GM23338 (cell line): ENCODE measurements at regions not wholly inside any gene's neighbourhood (a gene's known extent, or its start where the extent isn't known, plus 50 kb on each side); places are given as distances from the start of the nearest gene placed in this dataset.

Source experiments
- ATAC-seq: fragments of 200-7000 bp; cut with Tn5 transposase; 3 replicates; pipeline ENCODE4 v1.9.1; 2020
- DNase-seq: peaks from one replicate; pipeline ENCODE4 v3.0.0-alpha.2; 2015; ENCODE audit warnings: low spot score
- H2AFZ ChIP-seq: fragments of 200-600 bp; sonication (generic); 2 replicates; pipeline ENCODE4 v1.8.0; 2016; ENCODE audit warnings: antibody characterized with exemption, mild to moderate bottlenecking, moderate library complexity
- H3F3A ChIP-seq: fragments of 200-600 bp; sonication (generic); replicated peaks from 2 replicates; pipeline ENCODE4 v1.8.0; 2017; ENCODE audit warnings: antibody characterized with exemption, mixed run types, low read depth
- H3K27ac ChIP-seq: fragments of 200-600 bp; sonication (generic); 2 replicates; pipeline ENCODE4 v1.6.1; 2016; ENCODE audit warnings: low read depth
- H3K27me3 ChIP-seq: fragments of 200-600 bp; sonication (generic); 2 replicates; pipeline ENCODE4 v1.8.0; 2016; ENCODE audit warnings: mild to moderate bottlenecking, mixed run types, moderate library complexity; ENCODE audit not compliant: insufficient read depth
- H3K36me3 ChIP-seq: fragments of 200-600 bp; sonication (generic); 2 replicates; pipeline ENCODE4 v1.8.0; 2016; ENCODE audit warnings: mild to moderate bottlenecking; ENCODE audit not compliant: insufficient read depth
- H3K4me1 ChIP-seq: fragments of 200-600 bp; sonication (generic); 2 replicates; pipeline ENCODE4 v1.8.0; 2016; ENCODE audit warnings: mild to moderate bottlenecking, moderate library complexity; ENCODE audit not compliant: insufficient read depth
- H3K4me2 ChIP-seq: fragments of 200-600 bp; sonication (generic); 2 replicates; pipeline ENCODE4 v1.7.1; 2017; ENCODE audit warnings: mixed run types
- H3K4me3 ChIP-seq: fragments of 200-600 bp; sonication (generic); 2 replicates; pipeline ENCODE4 v1.6.1; 2016; ENCODE audit warnings: mixed run types
- H3K79me2 ChIP-seq: fragments of 200-600 bp; sonication (generic); replicated peaks from 2 replicates; pipeline ENCODE4 v1.8.0; 2017; ENCODE audit warnings: mild to moderate bottlenecking; ENCODE audit not compliant: insufficient read depth
- H3K9me2 ChIP-seq: fragments of 200-600 bp; sonication (generic); 2 replicates; pipeline ENCODE4 v1.8.0; 2017; ENCODE audit not compliant: insufficient read depth
- H4K20me1 ChIP-seq: fragments of 200-600 bp; sonication (generic); replicated peaks from 2 replicates; pipeline ENCODE4 v1.8.0; 2017; ENCODE audit warnings: mild to moderate bottlenecking; ENCODE audit not compliant: insufficient read depth
- H3K27ac Mint-ChIP-seq: 2 replicates; pipeline ENCODE4 v1.8.0; 2020; ENCODE audit warnings: inconsistent platforms, mild to moderate bottlenecking, moderate library complexity, mixed read lengths
- H3K27me3 Mint-ChIP-seq: 3 replicates; pipeline ENCODE4 v1.8.0; 2022; ENCODE audit warnings: low read depth, mild to moderate bottlenecking, moderate library complexity, mixed read lengths, inconsistent platforms; ENCODE audit not compliant: insufficient read depth, poor library complexity
- H3K36me3 Mint-ChIP-seq: 3 replicates; pipeline ENCODE4 v1.8.0; 2021; ENCODE audit warnings: low read depth, mild to moderate bottlenecking, inconsistent platforms, moderate library complexity, mixed read lengths
- H3K4me1 Mint-ChIP-seq: 3 replicates; pipeline ENCODE4 v1.8.0; 2020; ENCODE audit warnings: mild to moderate bottlenecking, inconsistent platforms, mixed read lengths
- H3K4me3 Mint-ChIP-seq: 3 replicates; pipeline ENCODE4 v1.8.0; 2021; ENCODE audit warnings: moderate library complexity, mild to moderate bottlenecking, inconsistent platforms, mixed read lengths
- H3K9me3 Mint-ChIP-seq: 3 replicates; pipeline ENCODE4 v1.8.0; 2020; ENCODE audit warnings: moderate library complexity, mild to moderate bottlenecking, inconsistent platforms, mixed read lengths
- CREB1 ChIP-seq: fragments of 250-450 bp; sonication (Bioruptor Pico); IDR thresholded peaks from 2 replicates; pipeline ENCODE4 v1.5.0; 2020; ENCODE audit warnings: low read depth, mild to moderate bottlenecking, moderate library complexity
- EZH2 ChIP-seq: fragments of 200-600 bp; sonication (generic); IDR thresholded peaks from one replicate; pipeline ENCODE4 v1.8.0; 2017; ENCODE audit warnings: antibody characterized with exemption, mild to moderate bottlenecking, low read depth; ENCODE audit not compliant: unreplicated experiment
- EZH2phosphoT487 ChIP-seq: fragments of 200-600 bp; sonication (generic); IDR thresholded peaks from one replicate; pipeline ENCODE4 v1.8.1; 2018; ENCODE audit warnings: antibody characterized with exemption; ENCODE audit not compliant: unreplicated experiment
- JUNB ChIP-seq: IDR thresholded peaks from one replicate; pipeline ENCODE4 v1.6.1; 2016; ENCODE audit warnings: antibody characterized with exemption; ENCODE audit not compliant: unreplicated experiment
- NANOG ChIP-seq: IDR thresholded peaks from 2 replicates; pipeline ENCODE4 v1.6.1; 2016; ENCODE audit warnings: antibody characterized with exemption, borderline replicate concordance
- POLR2AphosphoS5 ChIP-seq: IDR thresholded peaks from 2 replicates; pipeline ENCODE4 v1.6.1; 2016; ENCODE audit warnings: antibody characterized with exemption, low read depth
- STAT1 ChIP-seq: IDR thresholded peaks from one replicate; pipeline ENCODE4 v1.6.1; 2016; ENCODE audit warnings: antibody characterized with exemption; ENCODE audit not compliant: unreplicated experiment
- ZNF114 ChIP-seq: fragments of 250-450 bp; sonication (Bioruptor Pico); IDR thresholded peaks from 2 replicates; pipeline ENCODE4 v1.5.0; 2020; ENCODE audit warnings: mild to moderate bottlenecking, moderate library complexity
- ZNF331 ChIP-seq: fragments of 250-450 bp; sonication (Bioruptor Pico); IDR thresholded peaks from 2 replicates; pipeline ENCODE4 v1.5.0; 2020; ENCODE audit warnings: low read depth, mild to moderate bottlenecking, moderate library complexity
- TF ChIP-seq, protein P1 (sequence below): IDR thresholded peaks from 2 replicates; pipeline ENCODE4 v1.6.1; 2016; ENCODE audit warnings: antibody characterized with exemption
- TF ChIP-seq, protein P2 (sequence below), 2 experiments: fragments of 200-600 bp in 1 of 2; sonication (generic) in 1 of 2; conservative IDR thresholded peaks; 2 replicates each; pipeline versions ENCODE4 v1.5.1 to v1.6.1; 2016 to 2017; ENCODE audit warnings: antibody characterized with exemption in 2 of 2, low read depth in 2 of 2, mild to moderate bottlenecking in 2 of 2, moderate library complexity in 1 of 2
- TF ChIP-seq, protein P3 (sequence below): fragments of 250-450 bp; sonication (Bioruptor Pico); IDR thresholded peaks from 2 replicates; pipeline ENCODE4 v1.5.0; 2020; ENCODE audit warnings: mild to moderate bottlenecking, moderate library complexity
- TF ChIP-seq, protein P4 (sequence below): IDR thresholded peaks from one replicate; pipeline ENCODE4 v1.6.1; 2018; ENCODE audit warnings: antibody characterized with exemption; ENCODE audit not compliant: unreplicated experiment

DNA sequence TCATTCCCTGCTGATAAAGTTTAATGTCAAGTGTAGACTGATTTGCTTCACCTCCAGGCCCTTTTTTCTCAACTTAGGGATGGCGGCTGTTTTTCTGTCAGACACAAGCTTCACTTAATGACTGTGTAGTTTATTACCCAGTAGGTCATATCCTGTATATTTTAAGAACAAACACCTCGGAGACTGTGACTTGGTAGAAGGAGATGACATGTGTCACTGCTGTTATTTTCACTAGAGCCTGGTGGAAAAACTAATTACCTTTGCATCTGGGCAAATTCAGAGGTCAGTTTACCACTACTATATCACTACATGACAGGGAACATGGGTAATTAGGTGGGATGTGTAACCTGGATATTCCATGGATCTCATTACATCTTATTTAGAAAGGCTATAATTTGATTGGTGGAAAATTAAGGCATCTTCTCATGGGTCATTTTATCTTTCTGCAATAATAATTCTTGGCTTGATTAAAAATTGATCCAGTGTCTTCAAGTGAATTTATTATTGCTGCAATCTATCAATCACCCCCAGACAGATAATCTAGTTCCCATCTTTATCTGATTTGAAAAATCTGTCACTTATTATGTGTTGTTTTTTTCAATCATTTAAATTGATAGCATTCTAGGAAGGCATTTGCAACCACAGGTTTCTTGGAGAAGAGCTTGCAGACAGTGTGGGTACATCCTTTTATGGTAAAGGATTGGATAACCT is 353.8 kb upstream of the SPRED2 start:
- no peak for DNase-seq
- Histone ChIP-seq H3K4me1 (no peaks in the 10 kb centered on the region), H3K36me3 (no peaks in the 10 kb centered on the region), H3K27ac (no peak overlapping the region), H3K4me2 (no peak overlapping the region), H2AFZ (no peak overlapping the region), H4K20me1 (no peaks in the 10 kb centered on the region), H3K79me2 (no peaks in the 10 kb centered on the region), H3K9me2 (0 out of 2 replicates have a peak, but pooled peaks cover 12% of the 10 kb centered on the region), H3K4me3 (no peak overlapping the region), H3K27me3 (no peaks in the 10 kb centered on the region), H3F3A (no peaks in the 10 kb centered on the region)
- no peak overlapping the region for H3K4me3 Mint-ChIP-seq
- H3K27ac Mint-ChIP-seq: no peak overlapping the region
- H3K4me1 Mint-ChIP-seq: peaks cover 6% of the 10 kb centered on the region
- peaks cover 5% of the 10 kb centered on the region for H3K27me3 Mint-ChIP-seq
- H3K36me3 Mint-ChIP-seq: no peaks in the 10 kb centered on the region
- no peak for ATAC-seq
- TF ChIP-seq STAT1 (no peak), POLR2AphosphoS5 (no peak), CREB1 (CRISPR knock-in tag) (no peak), ZNF331 (no peak), NANOG (no peak), ZNF114 (CRISPR knock-in tag) (no peak), EZH2phosphoT487 (no peak), EZH2 (no peak), JUNB (no peak)
- TF ChIP-seq, protein P1, sequence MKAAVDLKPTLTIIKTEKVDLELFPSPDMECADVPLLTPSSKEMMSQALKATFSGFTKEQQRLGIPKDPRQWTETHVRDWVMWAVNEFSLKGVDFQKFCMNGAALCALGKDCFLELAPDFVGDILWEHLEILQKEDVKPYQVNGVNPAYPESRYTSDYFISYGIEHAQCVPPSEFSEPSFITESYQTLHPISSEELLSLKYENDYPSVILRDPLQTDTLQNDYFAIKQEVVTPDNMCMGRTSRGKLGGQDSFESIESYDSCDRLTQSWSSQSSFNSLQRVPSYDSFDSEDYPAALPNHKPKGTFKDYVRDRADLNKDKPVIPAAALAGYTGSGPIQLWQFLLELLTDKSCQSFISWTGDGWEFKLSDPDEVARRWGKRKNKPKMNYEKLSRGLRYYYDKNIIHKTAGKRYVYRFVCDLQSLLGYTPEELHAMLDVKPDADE: no peak
- TF ChIP-seq, protein P2, sequence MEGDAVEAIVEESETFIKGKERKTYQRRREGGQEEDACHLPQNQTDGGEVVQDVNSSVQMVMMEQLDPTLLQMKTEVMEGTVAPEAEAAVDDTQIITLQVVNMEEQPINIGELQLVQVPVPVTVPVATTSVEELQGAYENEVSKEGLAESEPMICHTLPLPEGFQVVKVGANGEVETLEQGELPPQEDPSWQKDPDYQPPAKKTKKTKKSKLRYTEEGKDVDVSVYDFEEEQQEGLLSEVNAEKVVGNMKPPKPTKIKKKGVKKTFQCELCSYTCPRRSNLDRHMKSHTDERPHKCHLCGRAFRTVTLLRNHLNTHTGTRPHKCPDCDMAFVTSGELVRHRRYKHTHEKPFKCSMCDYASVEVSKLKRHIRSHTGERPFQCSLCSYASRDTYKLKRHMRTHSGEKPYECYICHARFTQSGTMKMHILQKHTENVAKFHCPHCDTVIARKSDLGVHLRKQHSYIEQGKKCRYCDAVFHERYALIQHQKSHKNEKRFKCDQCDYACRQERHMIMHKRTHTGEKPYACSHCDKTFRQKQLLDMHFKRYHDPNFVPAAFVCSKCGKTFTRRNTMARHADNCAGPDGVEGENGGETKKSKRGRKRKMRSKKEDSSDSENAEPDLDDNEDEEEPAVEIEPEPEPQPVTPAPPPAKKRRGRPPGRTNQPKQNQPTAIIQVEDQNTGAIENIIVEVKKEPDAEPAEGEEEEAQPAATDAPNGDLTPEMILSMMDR (conservative IDR thresholded peaks at IDR 0.05; ENCODE audit: low read depth in 2 of 2): no peak
- TF ChIP-seq, protein P3, sequence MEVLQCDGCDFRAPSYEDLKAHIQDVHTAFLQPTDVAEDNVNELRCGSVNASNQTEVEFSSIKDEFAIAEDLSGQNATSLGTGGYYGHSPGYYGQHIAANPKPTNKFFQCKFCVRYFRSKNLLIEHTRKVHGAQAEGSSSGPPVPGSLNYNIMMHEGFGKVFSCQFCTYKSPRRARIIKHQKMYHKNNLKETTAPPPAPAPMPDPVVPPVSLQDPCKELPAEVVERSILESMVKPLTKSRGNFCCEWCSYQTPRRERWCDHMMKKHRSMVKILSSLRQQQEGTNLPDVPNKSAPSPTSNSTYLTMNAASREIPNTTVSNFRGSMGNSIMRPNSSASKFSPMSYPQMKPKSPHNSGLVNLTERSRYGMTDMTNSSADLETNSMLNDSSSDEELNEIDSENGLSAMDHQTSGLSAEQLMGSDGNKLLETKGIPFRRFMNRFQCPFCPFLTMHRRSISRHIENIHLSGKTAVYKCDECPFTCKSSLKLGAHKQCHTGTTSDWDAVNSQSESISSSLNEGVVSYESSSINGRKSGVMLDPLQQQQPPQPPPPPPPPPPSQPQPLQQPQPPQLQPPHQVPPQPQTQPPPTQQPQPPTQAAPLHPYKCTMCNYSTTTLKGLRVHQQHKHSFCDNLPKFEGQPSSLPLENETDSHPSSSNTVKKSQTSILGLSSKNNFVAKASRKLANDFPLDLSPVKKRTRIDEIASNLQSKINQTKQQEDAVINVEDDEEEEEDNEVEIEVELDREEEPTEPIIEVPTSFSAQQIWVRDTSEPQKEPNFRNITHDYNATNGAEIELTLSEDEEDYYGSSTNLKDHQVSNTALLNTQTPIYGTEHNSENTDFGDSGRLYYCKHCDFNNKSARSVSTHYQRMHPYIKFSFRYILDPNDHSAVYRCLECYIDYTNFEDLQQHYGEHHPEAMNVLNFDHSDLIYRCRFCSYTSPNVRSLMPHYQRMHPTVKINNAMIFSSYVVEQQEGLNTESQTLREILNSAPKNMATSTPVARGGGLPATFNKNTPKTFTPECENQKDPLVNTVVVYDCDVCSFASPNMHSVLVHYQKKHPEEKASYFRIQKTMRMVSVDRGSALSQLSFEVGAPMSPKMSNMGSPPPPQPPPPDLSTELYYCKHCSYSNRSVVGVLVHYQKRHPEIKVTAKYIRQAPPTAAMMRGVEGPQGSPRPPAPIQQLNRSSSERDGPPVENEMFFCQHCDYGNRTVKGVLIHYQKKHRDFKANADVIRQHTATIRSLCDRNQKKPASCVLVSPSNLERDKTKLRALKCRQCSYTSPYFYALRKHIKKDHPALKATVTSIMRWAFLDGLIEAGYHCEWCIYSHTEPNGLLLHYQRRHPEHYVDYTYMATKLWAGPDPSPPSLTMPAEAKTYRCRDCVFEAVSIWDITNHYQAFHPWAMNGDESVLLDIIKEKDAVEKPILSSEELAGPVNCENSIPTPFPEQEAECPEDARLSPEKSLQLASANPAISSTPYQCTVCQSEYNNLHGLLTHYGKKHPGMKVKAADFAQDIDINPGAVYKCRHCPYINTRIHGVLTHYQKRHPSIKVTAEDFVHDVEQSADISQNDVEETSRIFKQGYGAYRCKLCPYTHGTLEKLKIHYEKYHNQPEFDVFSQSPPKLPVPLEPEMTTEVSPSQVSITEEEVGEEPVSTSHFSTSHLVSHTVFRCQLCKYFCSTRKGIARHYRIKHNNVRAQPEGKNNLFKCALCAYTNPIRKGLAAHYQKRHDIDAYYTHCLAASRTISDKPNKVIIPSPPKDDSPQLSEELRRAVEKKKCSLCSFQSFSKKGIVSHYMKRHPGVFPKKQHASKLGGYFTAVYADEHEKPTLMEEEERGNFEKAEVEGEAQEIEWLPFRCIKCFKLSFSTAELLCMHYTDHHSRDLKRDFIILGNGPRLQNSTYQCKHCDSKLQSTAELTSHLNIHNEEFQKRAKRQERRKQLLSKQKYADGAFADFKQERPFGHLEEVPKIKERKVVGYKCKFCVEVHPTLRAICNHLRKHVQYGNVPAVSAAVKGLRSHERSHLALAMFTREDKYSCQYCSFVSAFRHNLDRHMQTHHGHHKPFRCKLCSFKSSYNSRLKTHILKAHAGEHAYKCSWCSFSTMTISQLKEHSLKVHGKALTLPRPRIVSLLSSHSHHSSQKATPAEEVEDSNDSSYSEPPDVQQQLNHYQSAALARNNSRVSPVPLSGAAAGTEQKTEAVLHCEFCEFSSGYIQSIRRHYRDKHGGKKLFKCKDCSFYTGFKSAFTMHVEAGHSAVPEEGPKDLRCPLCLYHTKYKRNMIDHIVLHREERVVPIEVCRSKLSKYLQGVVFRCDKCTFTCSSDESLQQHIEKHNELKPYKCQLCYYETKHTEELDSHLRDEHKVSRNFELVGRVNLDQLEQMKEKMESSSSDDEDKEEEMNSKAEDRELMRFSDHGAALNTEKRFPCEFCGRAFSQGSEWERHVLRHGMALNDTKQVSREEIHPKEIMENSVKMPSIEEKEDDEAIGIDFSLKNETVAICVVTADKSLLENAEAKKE (CRISPR knock-in tag): no peak
- TF ChIP-seq, protein P4, sequence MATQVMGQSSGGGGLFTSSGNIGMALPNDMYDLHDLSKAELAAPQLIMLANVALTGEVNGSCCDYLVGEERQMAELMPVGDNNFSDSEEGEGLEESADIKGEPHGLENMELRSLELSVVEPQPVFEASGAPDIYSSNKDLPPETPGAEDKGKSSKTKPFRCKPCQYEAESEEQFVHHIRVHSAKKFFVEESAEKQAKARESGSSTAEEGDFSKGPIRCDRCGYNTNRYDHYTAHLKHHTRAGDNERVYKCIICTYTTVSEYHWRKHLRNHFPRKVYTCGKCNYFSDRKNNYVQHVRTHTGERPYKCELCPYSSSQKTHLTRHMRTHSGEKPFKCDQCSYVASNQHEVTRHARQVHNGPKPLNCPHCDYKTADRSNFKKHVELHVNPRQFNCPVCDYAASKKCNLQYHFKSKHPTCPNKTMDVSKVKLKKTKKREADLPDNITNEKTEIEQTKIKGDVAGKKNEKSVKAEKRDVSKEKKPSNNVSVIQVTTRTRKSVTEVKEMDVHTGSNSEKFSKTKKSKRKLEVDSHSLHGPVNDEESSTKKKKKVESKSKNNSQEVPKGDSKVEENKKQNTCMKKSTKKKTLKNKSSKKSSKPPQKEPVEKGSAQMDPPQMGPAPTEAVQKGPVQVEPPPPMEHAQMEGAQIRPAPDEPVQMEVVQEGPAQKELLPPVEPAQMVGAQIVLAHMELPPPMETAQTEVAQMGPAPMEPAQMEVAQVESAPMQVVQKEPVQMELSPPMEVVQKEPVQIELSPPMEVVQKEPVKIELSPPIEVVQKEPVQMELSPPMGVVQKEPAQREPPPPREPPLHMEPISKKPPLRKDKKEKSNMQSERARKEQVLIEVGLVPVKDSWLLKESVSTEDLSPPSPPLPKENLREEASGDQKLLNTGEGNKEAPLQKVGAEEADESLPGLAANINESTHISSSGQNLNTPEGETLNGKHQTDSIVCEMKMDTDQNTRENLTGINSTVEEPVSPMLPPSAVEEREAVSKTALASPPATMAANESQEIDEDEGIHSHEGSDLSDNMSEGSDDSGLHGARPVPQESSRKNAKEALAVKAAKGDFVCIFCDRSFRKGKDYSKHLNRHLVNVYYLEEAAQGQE: no peak
- H3K9me3 Mint-ChIP-seq: no peaks in the 10 kb centered on the region
